SK-N-SH (cell line): ENCODE measurements at regions not wholly inside any gene's neighbourhood (a gene's known extent, or its start where the extent isn't known, plus 50 kb on each side); places are given as distances from the start of the nearest gene placed in this dataset.

Experiments
- CTCF ChIP-seq: fragments of 200-600 bp; sonication (generic); IDR thresholded peaks from 2 replicates; pipeline ENCODE4 v1.6.1; 2017; ENCODE audit warnings: antibody characterized with exemption, mild to moderate bottlenecking, moderate library complexity
- EP300 ChIP-seq, 2 experiments: IDR thresholded peaks; 2 replicates each; pipeline versions ENCODE4 v1.4.0 to v1.6.1; 2012; ENCODE audit warnings: borderline replicate concordance in 1 of 2, low read depth in 1 of 2, low read length in 1 of 2
- FOXM1 ChIP-seq: IDR thresholded peaks from 2 replicates; pipeline ENCODE4 v1.4.0; 2012; ENCODE audit warnings: low read depth, mild to moderate bottlenecking
- RFX5 ChIP-seq: IDR thresholded peaks from 2 replicates; pipeline ENCODE4 v1.6.1; 2012; ENCODE audit warnings: mild to moderate bottlenecking, improper control_type of control experiment, low read length
- TAF1 ChIP-seq: IDR thresholded peaks from 2 replicates; pipeline ENCODE4 v1.6.1; 2012; ENCODE audit warnings: low read depth, mild to moderate bottlenecking, low read length, moderate library complexity, borderline replicate concordance

- TF ChIP-seq CTCF: no peak
- no peak for TF ChIP-seq TAF1
- TF ChIP-seq EP300 (IDR thresholded peaks at IDR 0.05; ENCODE audit: borderline replicate concordance in 1 of 2, low read depth in 1 of 2, low read length in 1 of 2): peak; percentile 88 to 92
- TF ChIP-seq RFX5: no peak; the same call in 1 of the 2 replicates
- TF ChIP-seq FOXM1: peak; percentile 86; the same call in 1 of the 2 replicates
Observed at GRCh38 chr11:12318791-12319438, 58.5 kb upstream of the PARVA start.
